ENCODE measurements at regions not wholly inside any gene's neighbourhood (a gene's known extent, or its start where the extent isn't known, plus 50 kb on each side); places are given as distances from the start of the nearest gene placed in this dataset.

GRCh38 chr18:30298769-30299168 lies 743.8 kb downstream of the DSC3 start:
- dilution Hi-C loops (cut with MboI; ENCODE audit: extremely low pct_ligation_motif_present, low sequenced_read_pairs), result no loop called here
- no peak overlapping the region for H3K4me3 ChIP-seq (ENCODE audit: control insufficient read depth in 2 of 3, extremely low read depth in 1 of 3, insufficient read depth in 2 of 3, low read depth in 1 of 3, low read length in 3 of 3)
- H3K27me3 ChIP-seq (ENCODE audit: control insufficient read depth, extremely low read depth, insufficient read depth, low read length), result no peaks in the 10 kb centered on the region
- no peaks in the 10 kb centered on the region for H3K79me2 ChIP-seq (ENCODE audit: control insufficient read depth, insufficient read depth, low read length)
- H3K9me1 ChIP-seq (ENCODE audit: control insufficient read depth, extremely low read depth, insufficient read depth, low read length), result no peaks in the 10 kb centered on the region
- H3K27ac ChIP-seq (ENCODE audit: control insufficient read depth, insufficient read depth, low read length), result no peak overlapping the region
- no peak for FAIRE-seq
- DNase-seq (ENCODE audit: low read depth, low spot score), result no peak
- TF ChIP-seq CTCF (optimal IDR thresholded peaks at IDR 0.05 in 1 of 3, IDR thresholded peaks at IDR 0.05 in 1 of 3, conservative IDR thresholded peaks at IDR 0.05 in 1 of 3; ENCODE audit: extremely low read depth in 1 of 3, insufficient read depth in 2 of 3, low read length in 3 of 3) (no peak), EZH2 (IDR thresholded peaks at IDR 0.05; ENCODE audit: low read length) (no peak)
- H3K9me3 ChIP-seq (ENCODE audit: control insufficient read depth, low read depth, low read length), result no peaks in the 10 kb centered on the region
- no peak overlapping the region for H2AFZ ChIP-seq (ENCODE audit: control insufficient read depth, low read length)
- H4K20me1 ChIP-seq (ENCODE audit: control insufficient read depth, extremely low read depth, insufficient read depth, low read length), result no peaks in the 10 kb centered on the region
- peaks cover 5% of the 10 kb centered on the region for H3K4me1 ChIP-seq (ENCODE audit: control insufficient read depth, extremely low read depth, insufficient read depth, low read length)
- H3K36me3 ChIP-seq (ENCODE audit: control insufficient read depth in 2 of 2, extremely low read depth in 1 of 2, insufficient read depth in 2 of 2, low read length in 2 of 2), result no peaks in the 10 kb centered on the region
- no peak overlapping the region for H3K4me2 ChIP-seq (ENCODE audit: control insufficient read depth, extremely low read depth, insufficient read depth, low read depth, low read length)
- H3K9ac ChIP-seq (ENCODE audit: control insufficient read depth, extremely low read depth, insufficient read depth, low read length), result no peak overlapping the region

GRCh38 chr18:30288662-30289414 lies 753.7 kb downstream of the DSC3 start:
- FAIRE-seq (no peak), DNase-seq (ENCODE audit: low read depth, low spot score) (no peak)
- no peak overlapping the region for H3K9ac ChIP-seq (ENCODE audit: control insufficient read depth, extremely low read depth, insufficient read depth, low read length)
- H3K27me3 ChIP-seq (ENCODE audit: control insufficient read depth, extremely low read depth, insufficient read depth, low read length), result no peaks in the 10 kb centered on the region
- no peaks in the 10 kb centered on the region for H3K9me1 ChIP-seq (ENCODE audit: control insufficient read depth, extremely low read depth, insufficient read depth, low read length)
- H3K79me2 ChIP-seq (ENCODE audit: control insufficient read depth, insufficient read depth, low read length), result no peaks in the 10 kb centered on the region
- H3K36me3 ChIP-seq (ENCODE audit: control insufficient read depth in 2 of 2, extremely low read depth in 1 of 2, insufficient read depth in 2 of 2, low read length in 2 of 2), result no peaks in the 10 kb centered on the region
- H3K4me3 ChIP-seq (ENCODE audit: control insufficient read depth in 2 of 3, extremely low read depth in 1 of 3, insufficient read depth in 2 of 3, low read depth in 1 of 3, low read length in 3 of 3), result no peak overlapping the region
- no peaks in the 10 kb centered on the region for H3K9me3 ChIP-seq (ENCODE audit: control insufficient read depth, low read depth, low read length)
- H2AFZ ChIP-seq (ENCODE audit: control insufficient read depth, low read length), result no peak overlapping the region
- TF ChIP-seq EZH2 (IDR thresholded peaks at IDR 0.05; ENCODE audit: low read length), result no peak
- TF ChIP-seq CTCF (optimal IDR thresholded peaks at IDR 0.05 in 1 of 3, IDR thresholded peaks at IDR 0.05 in 1 of 3, conservative IDR thresholded peaks at IDR 0.05 in 1 of 3; ENCODE audit: extremely low read depth in 1 of 3, insufficient read depth in 2 of 3, low read length in 3 of 3), result no peak
- no peak overlapping the region for H3K4me2 ChIP-seq (ENCODE audit: control insufficient read depth, extremely low read depth, insufficient read depth, low read depth, low read length)
- no peaks in the 10 kb centered on the region for H4K20me1 ChIP-seq (ENCODE audit: control insufficient read depth, extremely low read depth, insufficient read depth, low read length)
- H3K27ac ChIP-seq (ENCODE audit: control insufficient read depth, insufficient read depth, low read length), result no peak overlapping the region
- H3K4me1 ChIP-seq (ENCODE audit: control insufficient read depth, extremely low read depth, insufficient read depth, low read length), result no peaks in the 10 kb centered on the region
- dilution Hi-C loops (cut with MboI; ENCODE audit: extremely low pct_ligation_motif_present, low sequenced_read_pairs), result no loop called here

Data from keratinocyte (primary cell).